Femur (tissue), 1 donor: ENCODE measurements at regions not wholly inside any gene's neighbourhood (a gene's known extent, or its start where the extent isn't known, plus 50 kb on each side); places are given as distances from the start of the nearest gene placed in this dataset.
"Not testable (repeated sequence)": the region's sequence is repeated elsewhere in the genome, so short reads cannot be mapped to it uniquely, and the experiment has no call there.

Experiments used
- DNase-seq: peaks from one replicate; pipeline ENCODE4 v3.0.0-alpha.2; 2017

GRCh38 chr4:130026185-130026584 lies 930.2 kb downstream of the C4orf33 start:
- DNase-seq, result no peak

- DNase-seq, result no peak
Observed at GRCh38 chr4:130027973-130028372, 932.0 kb downstream of the C4orf33 start.

- no peak for DNase-seq
Observed at GRCh38 chr4:130028552-130028951, 932.6 kb downstream of the C4orf33 start.

- DNase-seq, result no peak
Observed at GRCh38 chr4:130029442-130029841, 933.5 kb downstream of the C4orf33 start.

- no peak for DNase-seq
Observed at GRCh38 chr4:130031858-130032257, 935.9 kb downstream of the C4orf33 start.

- not testable (repeated sequence) for DNase-seq
Observed at GRCh38 chr4:130033657-130034056, 937.7 kb downstream of the C4orf33 start.

GRCh38 chr4:130034876-130035275 lies 938.9 kb downstream of the C4orf33 start:
- no peak for DNase-seq

- DNase-seq, result no peak
Observed at GRCh38 chr4:130035391-130035790, 939.4 kb downstream of the C4orf33 start.

- DNase-seq, result not testable (repeated sequence)
Observed at GRCh38 chr4:130037866-130038265, 941.9 kb downstream of the C4orf33 start.

GRCh38 chr4:130038540-130038939 lies 942.6 kb downstream of the C4orf33 start:
- DNase-seq, result not testable (repeated sequence)

GRCh38 chr4:130043732-130044160 lies 947.8 kb downstream of the C4orf33 start:
- no peak for DNase-seq

GRCh38 chr4:130044788-130045531 lies 949.0 kb downstream of the C4orf33 start:
- no peak for DNase-seq

GRCh38 chr4:130053723-130054122 lies 957.8 kb downstream of the C4orf33 start:
- DNase-seq, result no peak

- no peak for DNase-seq
Observed at GRCh38 chr4:130054908-130055307, 959.0 kb downstream of the C4orf33 start.

GRCh38 chr4:130056286-130056685 lies 960.3 kb downstream of the C4orf33 start:
- no peak for DNase-seq

- DNase-seq, result no peak
Observed at GRCh38 chr4:130064471-130064870, 968.5 kb downstream of the C4orf33 start.

- DNase-seq, result no peak
Observed at GRCh38 chr4:130067419-130067818, 971.5 kb downstream of the C4orf33 start.

- DNase-seq, result no peak
Observed at GRCh38 chr4:130068072-130068471, 972.1 kb downstream of the C4orf33 start.

GRCh38 chr4:130071746-130072145 lies 975.8 kb downstream of the C4orf33 start:
- DNase-seq, result no peak

GRCh38 chr4:130073145-130073790 lies 977.3 kb downstream of the C4orf33 start:
- DNase-seq, result no peak

GRCh38 chr4:130074096-130074495 lies 978.1 kb downstream of the C4orf33 start:
- DNase-seq, result no peak

GRCh38 chr4:130077275-130077674 lies 981.3 kb downstream of the C4orf33 start:
- no peak for DNase-seq

- not testable (repeated sequence) for DNase-seq
Observed at GRCh38 chr4:130079027-130079426, 983.1 kb downstream of the C4orf33 start.

GRCh38 chr4:130080872-130081451 lies 985.0 kb downstream of the C4orf33 start:
- no peak for DNase-seq
